ENCODE measurements at regions not wholly inside any gene's neighbourhood (a gene's known extent, or its start where the extent isn't known, plus 50 kb on each side); places are given as distances from the start of the nearest gene placed in this dataset.

GRCh38 chr3:178146406-178146831 lies 389.8 kb upstream of the KCNMB2 start:
- no peak for DNase-seq

GRCh38 chr3:178147001-178147400 lies 389.2 kb upstream of the KCNMB2 start:
- no peak for DNase-seq

GRCh38 chr3:178152031-178152806 lies 384.0 kb upstream of the KCNMB2 start:
- DNase-seq: no peak

GRCh38 chr3:178152988-178153387 lies 383.2 kb upstream of the KCNMB2 start:
- DNase-seq: no peak

- DNase-seq: no peak
Measured at GRCh38 chr3:178155521-178155920, 380.7 kb upstream of the KCNMB2 start.

- DNase-seq: no peak
Measured at GRCh38 chr3:178156301-178156700, 379.9 kb upstream of the KCNMB2 start.

- DNase-seq: no peak
Measured at GRCh38 chr3:178159691-178160220, 376.5 kb upstream of the KCNMB2 start.

- no peak for DNase-seq
Measured at GRCh38 chr3:178169421-178169820, 366.8 kb upstream of the KCNMB2 start.

GRCh38 chr3:178170698-178171535 lies 365.3 kb upstream of the KCNMB2 start:
- DNase-seq: no peak

- no peak for DNase-seq
Measured at GRCh38 chr3:178172121-178172520, 364.1 kb upstream of the KCNMB2 start.

- DNase-seq: no peak
Measured at GRCh38 chr3:178174201-178174915, 361.9 kb upstream of the KCNMB2 start.

- DNase-seq: no peak
Measured at GRCh38 chr3:178181088-178181487, 355.1 kb upstream of the KCNMB2 start.

GRCh38 chr3:178181784-178182183 lies 354.5 kb upstream of the KCNMB2 start:
- DNase-seq: no peak

GRCh38 chr3:178182337-178182779 lies 353.9 kb upstream of the KCNMB2 start:
- no peak for DNase-seq

GRCh38 chr3:178184833-178185232 lies 351.4 kb upstream of the KCNMB2 start:
- DNase-seq: no peak

- DNase-seq: no peak
Measured at GRCh38 chr3:178186666-178187065, 349.6 kb upstream of the KCNMB2 start.

- no peak for DNase-seq
Measured at GRCh38 chr3:178189854-178190253, 346.4 kb upstream of the KCNMB2 start.

- no peak for DNase-seq
Measured at GRCh38 chr3:178193846-178194245, 342.4 kb upstream of the KCNMB2 start.

GRCh38 chr3:178194539-178194938 lies 341.7 kb upstream of the KCNMB2 start:
- no peak for DNase-seq

GRCh38 chr3:178195824-178196223 lies 340.4 kb upstream of the KCNMB2 start:
- no peak for DNase-seq

GRCh38 chr3:178198329-178198728 lies 337.9 kb upstream of the KCNMB2 start:
- DNase-seq: no peak

- no peak for DNase-seq
Measured at GRCh38 chr3:178200316-178200715, 335.9 kb upstream of the KCNMB2 start.

- no peak for DNase-seq
Measured at GRCh38 chr3:178201714-178202113, 334.5 kb upstream of the KCNMB2 start.
